Fibroblast of lung (primary cell): ENCODE measurements at regions not wholly inside any gene's neighbourhood (a gene's known extent, or its start where the extent isn't known, plus 50 kb on each side); places are given as distances from the start of the nearest gene placed in this dataset.

Source experiments
- EZH2 ChIP-seq: IDR thresholded peaks from 2 replicates; pipeline ENCODE4 v1.5.1; 2012; ENCODE audit warnings: low read length, control low read depth, mild to moderate bottlenecking; ENCODE audit errors: missing control alignments
- TF ChIP-seq, protein P1 (sequence below), 2 donors: IDR thresholded peaks in 1 of 2; conservative IDR thresholded peaks in 1 of 2; 1 replicate in 1 of 2; 2 replicates in 1 of 2; pipeline ENCODE4 v1.5.1; 2011 to 2012; ENCODE audit warnings: low read length in 2 of 2, control low read depth in 1 of 2, inconsistent platforms in 1 of 2, low read depth in 1 of 2, mild to moderate bottlenecking in 1 of 2

DNA sequence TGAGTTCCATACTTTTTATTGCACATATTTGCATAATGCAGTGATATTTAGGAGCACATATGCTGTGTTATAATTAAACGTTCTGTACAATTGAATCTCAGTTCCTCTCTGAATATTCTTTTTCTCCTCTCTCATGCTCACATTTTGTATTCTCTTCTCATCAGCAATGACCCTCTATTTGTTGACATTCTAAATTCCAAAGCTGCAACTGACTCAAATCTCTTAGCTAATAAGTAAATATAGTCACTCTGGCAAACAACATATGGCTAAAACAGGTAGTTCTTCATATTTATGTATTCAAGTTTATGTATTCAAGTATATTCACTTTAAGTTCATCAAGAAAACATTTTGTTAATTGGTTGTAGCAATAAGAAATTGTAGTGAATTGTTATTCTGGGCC is 907.4 kb upstream of the VRK2 start:
- TF ChIP-seq, protein P1, sequence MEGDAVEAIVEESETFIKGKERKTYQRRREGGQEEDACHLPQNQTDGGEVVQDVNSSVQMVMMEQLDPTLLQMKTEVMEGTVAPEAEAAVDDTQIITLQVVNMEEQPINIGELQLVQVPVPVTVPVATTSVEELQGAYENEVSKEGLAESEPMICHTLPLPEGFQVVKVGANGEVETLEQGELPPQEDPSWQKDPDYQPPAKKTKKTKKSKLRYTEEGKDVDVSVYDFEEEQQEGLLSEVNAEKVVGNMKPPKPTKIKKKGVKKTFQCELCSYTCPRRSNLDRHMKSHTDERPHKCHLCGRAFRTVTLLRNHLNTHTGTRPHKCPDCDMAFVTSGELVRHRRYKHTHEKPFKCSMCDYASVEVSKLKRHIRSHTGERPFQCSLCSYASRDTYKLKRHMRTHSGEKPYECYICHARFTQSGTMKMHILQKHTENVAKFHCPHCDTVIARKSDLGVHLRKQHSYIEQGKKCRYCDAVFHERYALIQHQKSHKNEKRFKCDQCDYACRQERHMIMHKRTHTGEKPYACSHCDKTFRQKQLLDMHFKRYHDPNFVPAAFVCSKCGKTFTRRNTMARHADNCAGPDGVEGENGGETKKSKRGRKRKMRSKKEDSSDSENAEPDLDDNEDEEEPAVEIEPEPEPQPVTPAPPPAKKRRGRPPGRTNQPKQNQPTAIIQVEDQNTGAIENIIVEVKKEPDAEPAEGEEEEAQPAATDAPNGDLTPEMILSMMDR (conservative IDR thresholded peaks at IDR 0.05 in 1 of 2, IDR thresholded peaks at IDR 0.05 in 1 of 2; ENCODE audit: low read depth in 1 of 2, low read length in 2 of 2) = no peak
- no peak for TF ChIP-seq EZH2
